Activated CD4-positive, alpha-beta T cell treated with anti-CD3 and anti-CD28 coated beads, Interleukin-2, amount 10 ng/mL, durations not matched to agents 7 days and 5 days (primary cell): ENCODE measurements at regions not wholly inside any gene's neighbourhood (a gene's known extent, or its start where the extent isn't known, plus 50 kb on each side); places are given as distances from the start of the nearest gene placed in this dataset.

ENCODE experiments used
- CTCF ChIA-PET: fragments of 350-600 bp; sonication (Branson Sonifier 250); formaldehyde crosslinking; loops from one replicate; lab custom pipeline; 2021; ENCODE audit warnings: antibody characterized with exemption; lab: Charles Lee
- POLR2A ChIA-PET: fragments of 350-600 bp; sonication (Branson Sonifier 250); formaldehyde crosslinking; loops from one replicate; lab custom pipeline; 2021; ENCODE audit warnings: antibody characterized with exemption; lab: Charles Lee
- DNase-seq: peaks from one replicate; pipeline ENCODE4 v3.0.0-alpha.2; 2020
- H3K27ac Mint-ChIP-seq: one replicate; pipeline ENCODE4 v1.8.0; 2021; ENCODE audit warnings: mild to moderate bottlenecking, moderate library complexity, mixed read lengths
- H3K27me3 Mint-ChIP-seq: one replicate; pipeline ENCODE4 v1.8.0; 2021; ENCODE audit warnings: mixed read lengths
- H3K36me3 Mint-ChIP-seq: one replicate; pipeline ENCODE4 v1.8.0; 2021; ENCODE audit warnings: low read depth, mixed read lengths
- H3K4me1 Mint-ChIP-seq: one replicate; pipeline ENCODE4 v1.8.0; 2021; ENCODE audit warnings: mixed read lengths
- H3K4me3 Mint-ChIP-seq: one replicate; pipeline ENCODE4 v1.8.0; 2021; ENCODE audit warnings: mild to moderate bottlenecking, moderate library complexity, mixed read lengths
- H3K9me3 Mint-ChIP-seq: one replicate; pipeline ENCODE4 v1.8.0; 2021; ENCODE audit warnings: mixed read lengths

DNA sequence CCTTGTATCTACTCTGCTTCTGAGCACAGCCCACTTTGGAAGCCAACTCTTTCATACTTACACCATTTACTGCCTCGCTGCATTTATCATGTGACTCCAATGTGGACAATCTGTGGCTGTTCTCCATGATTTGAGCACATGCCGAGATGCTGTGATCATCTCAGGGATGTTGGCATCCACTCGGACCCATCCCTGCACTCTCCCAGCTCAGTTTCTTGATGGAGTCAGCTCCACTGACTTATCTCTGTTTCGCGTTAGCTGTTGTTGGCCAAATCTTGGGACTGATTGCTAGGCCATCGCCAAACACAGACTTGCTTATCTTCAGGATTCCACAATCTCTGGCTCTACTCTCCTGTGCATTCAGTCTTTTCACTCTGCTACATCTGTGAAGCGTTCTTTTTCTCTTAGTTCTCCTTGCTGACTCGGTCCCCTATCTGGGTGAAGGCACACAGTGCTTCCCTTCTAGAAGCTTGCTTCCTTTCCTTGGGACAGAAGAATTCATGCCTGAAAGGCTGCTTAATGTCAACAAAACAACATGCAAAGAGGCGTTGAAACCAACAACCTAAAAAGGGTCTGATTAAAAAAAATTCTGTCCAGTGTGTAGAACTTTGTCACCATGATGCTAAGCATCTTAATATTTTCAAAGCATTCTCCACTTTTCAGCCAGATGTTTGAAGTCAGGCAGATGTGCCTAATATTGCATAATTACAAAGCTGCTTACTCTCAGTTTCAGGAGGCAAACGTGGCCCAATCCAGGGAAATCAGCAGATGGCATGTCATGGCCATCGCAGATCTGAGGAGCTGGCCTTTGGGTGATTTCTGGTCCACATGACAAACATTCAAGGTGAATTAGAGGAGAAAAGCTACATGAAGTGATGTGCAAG is 120.7 kb downstream of the NGF start:
- no peak overlapping the region for H3K4me3 Mint-ChIP-seq
- H3K27me3 Mint-ChIP-seq, result no peaks in the 10 kb centered on the region
- no peaks in the 10 kb centered on the region for H3K36me3 Mint-ChIP-seq
- CTCF ChIA-PET, result no interaction called here
- DNase-seq, result no peak
- H3K9me3 Mint-ChIP-seq, result no peaks in the 10 kb centered on the region
- no peak overlapping the region for H3K27ac Mint-ChIP-seq
- POLR2A ChIA-PET, result no interaction called here
- no peaks in the 10 kb centered on the region for H3K4me1 Mint-ChIP-seq

DNA sequence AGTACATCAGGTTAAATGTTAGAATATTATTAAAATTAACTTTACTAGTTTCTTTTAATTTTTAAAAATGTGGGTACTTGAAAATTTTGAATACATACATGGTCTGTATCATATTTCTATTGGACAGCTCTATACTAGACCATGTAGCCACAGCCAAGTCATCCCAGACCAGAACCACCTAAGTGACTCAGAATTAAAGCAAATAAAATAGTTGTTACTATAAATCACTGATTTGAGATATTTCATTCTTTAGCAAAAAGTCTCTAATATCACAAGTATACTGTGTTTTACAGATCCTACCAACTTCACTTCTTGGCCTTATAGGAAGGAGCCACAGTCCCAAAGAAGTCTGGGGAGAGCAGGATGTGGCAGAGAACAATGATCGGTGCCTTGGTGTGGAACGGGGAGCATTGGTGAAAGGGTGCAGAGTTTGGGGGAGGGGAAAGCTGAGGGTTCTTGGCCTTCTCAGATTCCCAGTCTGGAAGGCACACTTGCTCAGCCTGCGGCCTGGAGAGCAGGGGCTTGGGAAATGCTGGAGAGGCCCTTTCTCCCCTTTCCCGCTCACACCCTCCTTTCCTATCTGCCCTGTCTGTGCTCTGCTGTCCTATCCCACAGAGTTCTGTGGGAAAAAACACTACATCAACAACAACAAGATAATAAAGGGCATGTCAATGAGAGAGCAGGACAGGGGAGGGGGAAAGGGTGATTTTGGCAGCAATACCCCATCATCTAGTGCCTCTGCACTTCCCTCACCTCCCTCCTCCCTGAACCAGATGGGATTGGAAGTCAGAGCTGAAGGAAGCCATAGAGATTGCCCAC is 122.1 kb downstream of the NGF start:
- ChIA-PET CTCF (no interaction called here), POLR2A (no interaction called here)
- H3K27ac Mint-ChIP-seq, result no peak overlapping the region
- H3K4me1 Mint-ChIP-seq, result no peaks in the 10 kb centered on the region
- no peak overlapping the region for H3K4me3 Mint-ChIP-seq
- no peak for DNase-seq
- no peaks in the 10 kb centered on the region for H3K9me3 Mint-ChIP-seq
- H3K27me3 Mint-ChIP-seq, result no peaks in the 10 kb centered on the region
- no peaks in the 10 kb centered on the region for H3K36me3 Mint-ChIP-seq

DNA sequence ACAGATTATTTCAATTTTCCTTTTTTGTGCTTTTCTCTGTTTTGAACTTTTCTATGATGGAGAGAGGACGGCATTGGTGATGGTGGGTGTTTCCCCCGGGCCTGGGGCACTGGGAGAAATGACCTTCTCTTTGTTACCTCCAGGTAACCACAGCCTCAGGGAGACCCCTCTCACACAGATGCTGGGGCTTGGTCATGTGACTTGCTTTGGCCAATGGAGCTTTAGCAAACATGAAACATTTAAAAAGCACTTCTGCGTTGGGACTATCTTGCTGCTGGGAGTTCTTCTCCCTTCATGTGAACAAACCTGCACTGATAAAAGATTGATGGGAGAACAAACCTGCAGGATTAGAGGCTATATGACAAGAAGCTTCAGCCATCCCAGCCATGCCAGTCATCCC is 122.9 kb downstream of the NGF start:
- Mint-ChIP-seq H3K4me3 (no peak overlapping the region), H3K4me1 (no peaks in the 10 kb centered on the region), H3K27ac (no peak overlapping the region), H3K36me3 (no peaks in the 10 kb centered on the region), H3K27me3 (no peaks in the 10 kb centered on the region), H3K9me3 (no peaks in the 10 kb centered on the region)
- POLR2A ChIA-PET, result no interaction called here
- CTCF ChIA-PET, result no interaction called here
- DNase-seq, result no peak

DNA sequence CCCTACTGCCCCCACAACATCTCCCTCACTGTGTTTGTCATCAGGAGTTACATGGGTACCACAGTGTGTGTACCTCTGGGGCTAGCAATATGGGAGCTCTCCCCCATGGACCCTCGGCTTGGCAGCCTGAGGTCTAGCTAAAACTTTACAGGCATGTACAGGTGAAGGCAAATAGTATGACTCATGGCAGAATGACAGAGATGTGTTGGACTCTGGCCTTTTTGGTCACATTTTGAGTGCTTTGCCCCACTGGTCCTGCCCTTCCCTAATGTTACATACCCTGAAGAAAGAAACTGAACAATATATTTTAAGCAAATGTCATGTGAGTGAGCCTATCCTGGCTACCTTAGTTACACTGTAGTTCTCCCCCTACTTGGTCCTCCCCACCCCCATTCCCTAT is 124.0 kb downstream of the NGF start:
- ChIA-PET CTCF (interaction anchor here (0.6 kb wide), 1 partner anchor 38 kb away, joined by 3 read pairs; no protein-coding TSS in a partner anchor), POLR2A (no interaction called here)
- peaks cover 6% of the 10 kb centered on the region for H3K27me3 Mint-ChIP-seq
- no peak overlapping the region for H3K27ac Mint-ChIP-seq
- H3K4me3 Mint-ChIP-seq, result no peak overlapping the region
- no peaks in the 10 kb centered on the region for H3K4me1 Mint-ChIP-seq
- H3K9me3 Mint-ChIP-seq, result no peaks in the 10 kb centered on the region
- DNase-seq, result no peak
- no peaks in the 10 kb centered on the region for H3K36me3 Mint-ChIP-seq

- Mint-ChIP-seq H3K27me3 (peaks cover 6% of the 10 kb centered on the region), H3K9me3 (no peaks in the 10 kb centered on the region), H3K4me1 (no peaks in the 10 kb centered on the region), H3K4me3 (no peak overlapping the region), H3K27ac (no peak overlapping the region), H3K36me3 (no peaks in the 10 kb centered on the region)
- POLR2A ChIA-PET, result no interaction called here
- CTCF ChIA-PET, result no interaction called here
- no peak for DNase-seq
These were observed 123.8 kb upstream of the TSPAN2 start for GRCh38 chr1:115213130-115213529.

DNA sequence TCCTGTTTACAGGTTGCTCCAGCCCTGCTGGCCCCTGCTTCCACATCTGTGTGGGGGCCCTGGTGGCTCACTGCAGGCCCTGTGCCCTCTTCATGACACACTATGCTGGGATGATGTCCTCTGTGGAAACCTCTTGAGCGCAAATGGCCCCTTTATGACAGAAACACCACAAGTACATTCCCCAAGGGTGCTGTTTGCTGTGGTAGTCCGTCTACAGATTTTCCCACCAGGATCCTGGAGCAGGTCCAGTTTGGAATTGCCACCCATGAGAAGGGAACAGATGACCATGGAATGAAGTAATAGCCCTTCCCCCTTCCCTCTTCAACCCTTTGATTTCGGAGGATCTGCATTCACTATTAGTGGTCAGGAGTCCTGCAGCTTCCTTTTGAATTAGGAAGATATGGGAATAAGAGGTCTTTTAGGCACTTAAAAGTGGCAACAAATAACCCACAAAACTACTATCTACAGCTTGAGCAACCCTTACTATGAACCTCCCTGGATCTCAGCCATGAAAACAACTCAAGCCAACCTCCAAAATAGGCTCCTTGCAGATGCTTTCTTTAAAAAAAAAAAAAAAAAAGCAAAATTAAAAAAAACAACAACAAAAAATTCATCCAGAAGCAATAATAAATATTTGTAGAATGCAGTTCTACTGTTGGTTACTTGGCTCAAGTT is 121.9 kb upstream of the TSPAN2 start:
- peaks cover 6% of the 10 kb centered on the region for H3K27me3 Mint-ChIP-seq
- H3K4me1 Mint-ChIP-seq, result no peaks in the 10 kb centered on the region
- H3K9me3 Mint-ChIP-seq, result no peaks in the 10 kb centered on the region
- DNase-seq, result no peak
- CTCF ChIA-PET, result no interaction called here
- H3K36me3 Mint-ChIP-seq, result no peaks in the 10 kb centered on the region
- no peak overlapping the region for H3K27ac Mint-ChIP-seq
- POLR2A ChIA-PET, result no interaction called here
- no peak overlapping the region for H3K4me3 Mint-ChIP-seq

DNA sequence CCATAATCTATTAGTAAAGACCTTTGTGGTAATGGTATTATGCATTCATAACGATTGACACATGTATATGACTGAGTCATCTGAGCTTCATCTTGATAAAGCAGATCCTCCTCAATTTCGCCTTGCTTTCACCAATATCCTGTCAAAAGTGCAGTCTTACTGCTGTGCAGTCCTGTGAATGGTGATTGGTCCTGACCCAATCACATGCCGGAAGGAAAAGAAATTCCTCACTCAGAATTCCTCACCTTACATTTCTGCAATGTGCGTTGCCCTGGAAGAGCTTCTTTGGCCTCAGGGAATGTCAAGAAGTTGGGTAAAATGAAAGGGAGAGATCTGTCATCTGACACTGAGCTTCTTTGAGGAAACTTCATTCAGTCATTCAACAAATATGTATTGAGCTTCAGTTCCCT is 121.0 kb upstream of the TSPAN2 start:
- Mint-ChIP-seq H3K36me3 (no peaks in the 10 kb centered on the region), H3K4me3 (no peak overlapping the region), H3K4me1 (no peaks in the 10 kb centered on the region), H3K27me3 (peaks cover 6% of the 10 kb centered on the region), H3K9me3 (no peaks in the 10 kb centered on the region), H3K27ac (no peak overlapping the region)
- ChIA-PET POLR2A (no interaction called here), CTCF (no interaction called here)
- DNase-seq, result no peak

DNA sequence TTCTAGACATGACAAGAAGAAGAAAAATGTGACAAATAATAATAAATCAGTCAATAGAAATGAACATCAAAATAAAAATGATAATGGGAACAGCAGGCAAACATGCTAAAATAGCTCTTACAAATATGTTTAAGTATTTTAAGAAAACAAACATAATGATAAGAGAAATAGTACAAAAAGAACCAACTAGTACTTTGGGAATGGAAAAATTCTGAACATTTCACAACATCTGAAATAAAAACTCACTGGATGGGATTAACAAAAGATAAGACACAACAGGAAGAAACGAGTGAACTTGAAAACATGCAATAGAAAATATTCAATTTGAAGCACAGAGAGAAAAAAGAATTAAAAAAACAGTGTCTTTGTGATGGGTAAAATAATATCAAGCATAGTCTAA is 115.2 kb upstream of the TSPAN2 start:
- ChIA-PET CTCF (no interaction called here), POLR2A (no interaction called here)
- Mint-ChIP-seq H3K4me3 (no peak overlapping the region), H3K36me3 (no peaks in the 10 kb centered on the region), H3K27me3 (peaks cover 27% of the 10 kb centered on the region), H3K4me1 (no peaks in the 10 kb centered on the region), H3K9me3 (peaks cover 2% of the 10 kb centered on the region), H3K27ac (no peak overlapping the region)
- no peak for DNase-seq

GRCh38 chr1:115203287-115203686 is 114.0 kb upstream of the TSPAN2 start:
- ChIA-PET POLR2A (no interaction called here), CTCF (no interaction called here)
- Mint-ChIP-seq H3K4me3 (no peak overlapping the region), H3K4me1 (no peaks in the 10 kb centered on the region), H3K36me3 (no peaks in the 10 kb centered on the region), H3K27ac (no peak overlapping the region), H3K27me3 (peaks cover 21% of the 10 kb centered on the region), H3K9me3 (peaks cover 2% of the 10 kb centered on the region)
- no peak for DNase-seq

DNA sequence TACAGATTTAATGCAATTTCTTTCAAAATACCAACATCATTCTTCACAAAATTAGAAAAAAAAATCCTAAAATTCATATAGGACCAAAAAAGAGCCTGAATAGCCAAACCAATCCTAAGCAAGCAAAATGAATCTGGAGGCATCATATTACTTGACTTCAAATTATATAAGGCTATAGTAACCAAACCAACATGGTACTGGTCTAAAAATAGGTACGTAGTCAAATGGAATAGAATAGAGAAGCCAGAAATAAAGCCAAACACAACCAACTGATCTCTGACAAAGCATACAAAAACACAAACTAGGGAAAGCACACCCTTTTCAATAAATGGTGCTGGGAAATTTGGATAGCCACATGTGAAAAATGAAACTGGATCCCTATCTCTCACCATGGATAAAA is 112.3 kb upstream of the TSPAN2 start:
- Mint-ChIP-seq H3K27ac (no peak overlapping the region), H3K27me3 (peaks cover 26% of the 10 kb centered on the region), H3K4me1 (no peaks in the 10 kb centered on the region), H3K36me3 (no peaks in the 10 kb centered on the region), H3K4me3 (no peak overlapping the region), H3K9me3 (peaks cover 2% of the 10 kb centered on the region)
- ChIA-PET CTCF (no interaction called here), POLR2A (no interaction called here)
- DNase-seq, result no peak

DNA sequence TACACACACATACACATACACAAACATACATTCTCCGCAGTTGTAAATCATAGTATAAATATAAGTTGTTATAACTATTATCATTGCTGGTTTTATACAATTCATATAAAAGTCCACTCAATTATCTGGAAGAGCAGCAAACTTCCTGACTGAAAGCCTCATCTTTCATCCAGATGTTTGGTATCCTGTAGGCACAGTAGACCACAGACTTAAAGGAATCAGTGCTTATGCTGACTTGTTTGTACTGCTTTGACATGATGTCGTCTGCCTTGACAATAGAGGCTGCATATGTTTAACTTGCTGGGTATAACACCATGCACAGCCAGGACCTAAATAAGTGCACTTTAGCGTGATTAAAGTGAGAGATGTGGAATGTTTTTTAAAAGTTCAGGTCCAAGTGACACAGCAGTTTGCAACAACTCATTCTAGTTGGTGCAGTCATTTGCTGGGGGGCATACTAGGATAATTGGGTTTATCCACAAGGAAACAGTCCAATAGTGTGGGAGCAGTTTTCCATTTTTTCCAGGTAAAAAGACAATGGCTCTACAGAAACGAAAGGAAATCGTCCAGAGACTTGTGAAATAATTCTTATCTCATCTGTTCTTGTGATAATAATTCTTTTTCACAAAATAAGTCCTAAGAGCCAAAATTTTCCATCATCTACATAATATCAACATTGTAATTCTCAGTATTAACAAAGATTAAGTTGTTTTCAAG is 110.3 kb upstream of the TSPAN2 start:
- Mint-ChIP-seq H3K4me3 (no peak overlapping the region), H3K4me1 (no peaks in the 10 kb centered on the region), H3K27me3 (peaks cover 23% of the 10 kb centered on the region), H3K36me3 (no peaks in the 10 kb centered on the region), H3K27ac (no peak overlapping the region), H3K9me3 (peaks cover 2% of the 10 kb centered on the region)
- CTCF ChIA-PET, result no interaction called here
- DNase-seq, result no peak
- POLR2A ChIA-PET, result no interaction called here

DNA sequence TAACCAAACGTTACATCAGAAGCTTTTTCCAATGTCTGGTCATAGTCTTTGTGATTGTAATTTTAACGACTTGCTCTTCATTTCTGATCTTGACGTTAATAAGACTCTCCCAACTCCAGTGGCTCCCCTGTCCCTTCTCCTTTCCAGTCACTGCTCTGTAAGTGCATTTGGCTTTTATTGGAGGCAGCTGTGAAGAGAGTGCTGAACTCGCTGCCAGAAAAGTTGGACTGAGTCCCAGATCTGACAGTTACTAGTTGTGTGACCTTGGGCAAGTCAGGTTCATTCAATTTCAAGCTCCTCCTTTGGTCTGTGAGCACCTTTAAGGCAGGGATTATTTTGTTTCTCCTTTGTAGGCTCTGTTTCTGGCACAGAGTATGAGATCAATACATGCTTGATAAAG is 109.6 kb upstream of the TSPAN2 start:
- H3K27me3 Mint-ChIP-seq, result peaks cover 18% of the 10 kb centered on the region
- H3K27ac Mint-ChIP-seq, result no peak overlapping the region
- CTCF ChIA-PET, result no interaction called here
- POLR2A ChIA-PET, result no interaction called here
- H3K36me3 Mint-ChIP-seq, result no peaks in the 10 kb centered on the region
- no peak for DNase-seq
- H3K4me1 Mint-ChIP-seq, result no peaks in the 10 kb centered on the region
- no peak overlapping the region for H3K4me3 Mint-ChIP-seq
- H3K9me3 Mint-ChIP-seq, result peaks cover 2% of the 10 kb centered on the region
